Upper lobe of right lung (tissue), 1 donor: ENCODE measurements at regions not wholly inside any gene's neighbourhood (a gene's known extent, or its start where the extent isn't known, plus 50 kb on each side); places are given as distances from the start of the nearest gene placed in this dataset.

Source experiments
- ATAC-seq: fragments of 200-7000 bp; cut with Tn5 transposase; one replicate; pipeline ENCODE4 v1.9.1; 2020; ENCODE audit warnings: mild to moderate bottlenecking, moderate library complexity
- DNase-seq: peaks from one replicate; pipeline ENCODE4 v3.0.0-alpha.2; 2020
- H3K27ac ChIP-seq: fragments of 200-600 bp; one replicate; pipeline ENCODE4 v1.8.0; 2022
- H3K27me3 ChIP-seq: fragments of 200-600 bp; one replicate; pipeline ENCODE4 v1.8.0; 2022; ENCODE audit warnings: mild to moderate bottlenecking
- H3K36me3 ChIP-seq: fragments of 200-600 bp; one replicate; pipeline ENCODE4 v1.8.0; 2022
- H3K4me1 ChIP-seq: fragments of 200-600 bp; one replicate; pipeline ENCODE4 v1.8.0; 2022
- H3K4me3 ChIP-seq: fragments of 200-600 bp; one replicate; pipeline ENCODE4 v1.8.0; 2022; ENCODE audit warnings: mild to moderate bottlenecking
- H3K9me3 ChIP-seq: fragments of 200-600 bp; one replicate; pipeline ENCODE4 v1.8.0; 2022
- intact Hi-C: fragments of 100-400 bp; cut with DNase I; formaldehyde crosslinking; loops from one replicate; pipeline ENCODE4 v1.11.0; 2022
- TF ChIP-seq, protein P1 (sequence below): fragments of 200-600 bp; IDR thresholded peaks from one replicate; pipeline ENCODE4 v1.8.0; 2022; ENCODE audit warnings: antibody characterized with exemption
- donor health status: DM: no; HTN: yes; CAD: no; lungs with severe emphysema.

DNA sequence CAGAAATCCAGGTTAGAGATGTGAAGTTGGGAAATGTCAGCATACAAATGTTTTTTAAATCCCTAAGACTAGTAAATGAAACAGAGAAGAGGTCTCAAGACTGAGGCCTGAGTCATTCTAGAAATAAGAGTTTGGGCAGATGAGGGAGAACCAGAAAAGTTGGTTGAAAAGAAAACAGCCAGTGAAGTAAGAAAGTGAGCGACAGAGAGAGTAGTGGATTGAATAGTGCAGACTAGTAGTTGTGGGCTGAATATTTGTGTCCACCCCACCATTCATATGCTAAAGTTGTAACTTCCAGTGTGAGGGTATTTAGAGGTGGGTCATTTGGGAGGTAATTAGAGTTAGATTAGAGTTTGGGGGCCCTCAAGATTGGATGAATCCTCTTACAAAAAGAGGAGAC is 889.2 kb downstream of the TTLL7 start:
- Histone ChIP-seq H3K9me3 (no peaks in the 10 kb centered on the region), H3K4me3 (no peak overlapping the region), H3K27ac (no peak overlapping the region), H3K36me3 (no peaks in the 10 kb centered on the region), H3K27me3 (no peaks in the 10 kb centered on the region), H3K4me1 (no peaks in the 10 kb centered on the region)
- DNase-seq (no peak), ATAC-seq (no peak)
- TF ChIP-seq, protein P1, sequence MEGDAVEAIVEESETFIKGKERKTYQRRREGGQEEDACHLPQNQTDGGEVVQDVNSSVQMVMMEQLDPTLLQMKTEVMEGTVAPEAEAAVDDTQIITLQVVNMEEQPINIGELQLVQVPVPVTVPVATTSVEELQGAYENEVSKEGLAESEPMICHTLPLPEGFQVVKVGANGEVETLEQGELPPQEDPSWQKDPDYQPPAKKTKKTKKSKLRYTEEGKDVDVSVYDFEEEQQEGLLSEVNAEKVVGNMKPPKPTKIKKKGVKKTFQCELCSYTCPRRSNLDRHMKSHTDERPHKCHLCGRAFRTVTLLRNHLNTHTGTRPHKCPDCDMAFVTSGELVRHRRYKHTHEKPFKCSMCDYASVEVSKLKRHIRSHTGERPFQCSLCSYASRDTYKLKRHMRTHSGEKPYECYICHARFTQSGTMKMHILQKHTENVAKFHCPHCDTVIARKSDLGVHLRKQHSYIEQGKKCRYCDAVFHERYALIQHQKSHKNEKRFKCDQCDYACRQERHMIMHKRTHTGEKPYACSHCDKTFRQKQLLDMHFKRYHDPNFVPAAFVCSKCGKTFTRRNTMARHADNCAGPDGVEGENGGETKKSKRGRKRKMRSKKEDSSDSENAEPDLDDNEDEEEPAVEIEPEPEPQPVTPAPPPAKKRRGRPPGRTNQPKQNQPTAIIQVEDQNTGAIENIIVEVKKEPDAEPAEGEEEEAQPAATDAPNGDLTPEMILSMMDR, result no peak
- intact Hi-C loops, result no loop called here

DNA sequence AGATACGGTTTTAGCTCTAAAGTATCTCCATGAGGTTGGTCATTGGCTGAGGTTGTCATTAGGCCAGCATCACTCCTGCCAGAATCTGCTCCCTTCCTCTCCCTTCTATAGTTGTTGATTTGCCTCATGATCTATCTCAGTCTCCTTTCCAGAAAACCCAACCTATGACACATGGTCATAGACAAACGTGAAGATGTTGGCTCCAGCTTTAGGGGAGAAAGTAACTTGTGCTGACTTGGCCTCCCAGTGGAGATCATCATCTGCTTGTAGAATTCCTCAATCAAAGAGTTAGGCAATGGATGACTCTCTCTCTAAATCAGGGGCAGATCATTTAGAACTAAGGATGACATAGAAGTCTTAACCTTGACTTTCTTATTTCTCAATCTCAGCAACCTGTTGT is 894.4 kb downstream of the TTLL7 start:
- Histone ChIP-seq H3K9me3 (no peaks in the 10 kb centered on the region), H3K4me1 (no peaks in the 10 kb centered on the region), H3K27me3 (no peaks in the 10 kb centered on the region), H3K4me3 (no peak overlapping the region), H3K36me3 (no peaks in the 10 kb centered on the region), H3K27ac (no peak overlapping the region)
- ATAC-seq (no peak), DNase-seq (no peak)
- TF ChIP-seq, protein P1, result no peak
- intact Hi-C loops, result no loop called here

DNA sequence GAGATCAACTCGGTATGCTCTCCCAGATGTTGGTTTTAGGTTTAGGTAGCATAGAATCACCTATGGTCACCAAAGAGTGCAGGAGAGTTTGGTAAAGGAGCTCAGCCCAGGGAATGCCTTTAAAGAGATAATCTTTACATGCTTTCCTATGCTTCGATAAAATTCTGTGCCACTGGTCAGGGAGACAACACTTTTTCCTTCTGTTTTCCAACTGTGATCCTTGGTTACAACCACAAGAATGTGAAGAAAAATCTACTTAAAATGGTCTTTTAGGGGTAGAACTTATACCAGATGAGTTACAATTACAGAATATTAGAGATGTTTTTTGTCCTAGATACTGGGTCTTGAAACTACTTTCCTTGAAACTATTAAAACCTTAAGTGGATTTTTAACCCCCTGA is 895.6 kb downstream of the TTLL7 start:
- DNase-seq (no peak), ATAC-seq (no peak)
- no peak overlapping the region for H3K27ac ChIP-seq
- no peaks in the 10 kb centered on the region for H3K27me3 ChIP-seq
- intact Hi-C loops, result no loop called here
- no peaks in the 10 kb centered on the region for H3K4me1 ChIP-seq
- no peak overlapping the region for H3K4me3 ChIP-seq
- H3K9me3 ChIP-seq, result no peaks in the 10 kb centered on the region
- no peaks in the 10 kb centered on the region for H3K36me3 ChIP-seq
- TF ChIP-seq, protein P1, result no peak

DNA sequence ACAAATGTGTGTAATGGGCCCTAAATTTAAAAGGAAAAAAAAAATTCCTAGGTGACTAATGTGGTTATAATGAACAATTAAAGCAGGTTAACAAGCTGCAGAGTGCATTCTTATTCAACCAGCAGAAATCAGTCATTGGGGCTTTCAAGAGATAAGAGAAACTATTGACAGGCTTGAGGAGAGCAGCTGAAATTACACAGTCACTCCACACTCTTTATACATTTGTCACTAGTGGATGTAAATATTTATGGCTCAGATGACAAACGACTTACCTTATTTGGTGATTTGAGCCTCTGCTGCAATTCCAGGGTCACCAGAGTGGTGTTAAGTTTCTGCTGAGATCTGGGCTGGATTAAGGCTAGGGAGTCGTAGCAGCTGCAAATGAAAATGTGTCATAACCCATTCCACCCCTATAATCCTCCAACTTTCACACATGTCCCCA is 896.3 kb downstream of the TTLL7 start:
- Histone ChIP-seq H3K9me3 (no peaks in the 10 kb centered on the region), H3K4me1 (no peaks in the 10 kb centered on the region), H3K27me3 (no peaks in the 10 kb centered on the region), H3K4me3 (no peak overlapping the region), H3K36me3 (no peaks in the 10 kb centered on the region), H3K27ac (no peak overlapping the region)
- TF ChIP-seq, protein P1, result no peak
- ATAC-seq (no peak), DNase-seq (no peak)
- intact Hi-C loops, result no loop called here

DNA sequence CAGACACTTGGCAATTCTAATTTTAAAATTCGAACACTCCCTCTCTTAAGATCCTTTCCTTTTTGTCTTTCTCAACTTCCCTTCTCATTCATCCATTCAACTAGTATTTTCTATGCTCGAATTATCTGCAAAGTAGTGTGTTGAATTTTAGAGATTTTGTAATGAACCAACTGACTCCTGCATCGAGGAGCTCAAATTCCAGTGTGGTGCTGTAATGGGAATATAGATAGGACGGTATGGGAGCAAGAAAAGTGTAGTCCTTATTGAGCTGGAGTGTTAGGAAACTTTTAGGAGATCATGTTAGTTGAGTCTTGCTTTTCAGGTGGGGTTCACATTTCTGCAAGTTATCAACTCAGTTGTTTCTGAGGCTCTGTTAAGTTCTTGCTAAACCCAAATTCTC is 897.5 kb downstream of the TTLL7 start:
- ATAC-seq (no peak), DNase-seq (no peak)

More for the DNA sequence above, 897.5 kb downstream of the TTLL7 start:
- H3K4me3 ChIP-seq, result no peak overlapping the region
- no peaks in the 10 kb centered on the region for H3K27me3 ChIP-seq
- H3K36me3 ChIP-seq, result no peaks in the 10 kb centered on the region
- intact Hi-C loops, result no loop called here
- H3K9me3 ChIP-seq, result no peaks in the 10 kb centered on the region
- H3K4me1 ChIP-seq, result no peaks in the 10 kb centered on the region
- TF ChIP-seq, protein P1, result no peak
- H3K27ac ChIP-seq, result no peak overlapping the region
